H7 (cell line): ENCODE measurements at regions not wholly inside any gene's neighbourhood (a gene's known extent, or its start where the extent isn't known, plus 50 kb on each side); places are given as distances from the start of the nearest gene placed in this dataset.

Experiments used
- DNase-seq: peaks from one replicate; pipeline ENCODE4 v3.0.0; 2012
- H3K27me3 ChIP-seq: 2 replicates; pipeline ENCODE4 v1.6.0; 2011; ENCODE audit warnings: mild to moderate bottlenecking, low read length; ENCODE audit not compliant: control insufficient read depth, insufficient read depth
- H3K36me3 ChIP-seq: replicated peaks from 2 replicates; pipeline ENCODE4 v1.5.1; 2011; ENCODE audit warnings: low read length; ENCODE audit not compliant: control insufficient read depth, insufficient read depth
- H3K4me3 ChIP-seq: 2 replicates; pipeline ENCODE4 v1.5.1; 2011; ENCODE audit warnings: low read depth, mild to moderate bottlenecking, control low read depth, low read length, moderate library complexity; ENCODE audit not compliant: insufficient read depth

GRCh38 chr1:217150366-217150765, 427.1 kb upstream of the ESRRG start:
- Histone ChIP-seq H3K27me3 (no peaks in the 10 kb centered on the region), H3K36me3 (no peaks in the 10 kb centered on the region), H3K4me3 (no peak overlapping the region)
- no peak for DNase-seq

DNA sequence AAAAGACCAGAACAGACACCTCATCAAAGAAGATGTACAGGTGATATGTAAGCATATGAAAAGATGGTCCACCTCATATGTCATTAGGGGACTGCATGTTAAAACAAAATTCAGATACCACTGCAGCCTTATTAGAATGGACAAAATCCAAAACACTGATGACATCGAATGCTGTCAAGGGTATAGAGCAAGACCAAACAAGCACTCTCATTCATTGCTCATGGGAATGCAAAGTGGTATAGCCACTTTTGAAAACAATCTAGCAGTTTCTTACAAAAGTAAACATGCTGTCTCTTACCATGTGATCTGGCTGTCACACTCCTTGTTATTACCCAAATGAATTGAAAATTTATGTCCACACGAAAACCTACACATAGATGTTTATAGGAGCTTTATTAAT, 426.6 kb upstream of the ESRRG start:
- Histone ChIP-seq H3K4me3 (no peak overlapping the region), H3K27me3 (no peaks in the 10 kb centered on the region), H3K36me3 (no peaks in the 10 kb centered on the region)
- no peak for DNase-seq

- peaks cover 51% of the 10 kb centered on the region for H3K27me3 ChIP-seq
Measured at GRCh38 chr1:217141711-217142110, 418.5 kb upstream of the ESRRG start.

DNA sequence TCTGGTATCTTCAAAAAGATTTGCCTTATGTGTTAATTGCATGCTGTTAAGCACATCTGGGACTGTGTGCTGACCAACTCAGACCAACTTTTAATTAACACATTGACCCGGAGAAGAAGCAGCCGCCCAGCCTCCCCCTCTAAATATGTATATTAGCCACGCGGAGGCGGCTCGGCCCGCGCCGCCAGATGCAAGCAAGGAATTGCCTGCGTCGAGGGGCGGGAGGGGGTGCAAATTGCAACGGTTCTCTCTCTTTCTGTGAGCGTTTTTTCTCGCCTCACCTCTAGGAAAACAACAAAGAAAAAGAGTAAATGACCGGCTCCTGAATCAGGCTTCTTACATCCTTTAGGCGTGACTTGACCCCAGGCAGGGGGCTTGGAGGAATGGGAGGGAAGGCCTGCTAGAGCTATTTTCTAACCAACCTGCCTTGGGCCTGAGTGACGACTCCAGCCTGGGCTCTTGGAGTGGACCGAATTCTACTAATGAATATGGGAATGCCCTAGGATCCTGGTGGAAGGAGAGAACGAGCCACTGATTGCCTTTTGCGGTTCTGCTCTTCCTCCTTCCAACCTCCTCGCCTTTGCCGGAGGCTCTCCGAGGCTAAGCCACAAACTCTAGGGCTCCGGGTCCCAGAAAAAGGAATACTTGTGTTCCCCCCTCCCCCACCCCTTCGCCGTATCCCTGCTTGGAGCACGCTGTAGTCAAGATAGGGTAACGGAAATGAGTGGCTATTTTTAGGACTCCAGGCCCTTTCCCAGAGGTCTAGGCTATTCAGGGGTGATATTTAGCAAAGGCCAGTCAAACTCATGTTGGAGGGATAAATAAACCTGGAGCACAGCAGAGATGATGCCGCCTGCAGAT, 417.0 kb upstream of the ESRRG start:
- Histone ChIP-seq H3K27me3 (peaks cover 65% of the 10 kb centered on the region), H3K36me3 (no peaks in the 10 kb centered on the region), H3K4me3 (peak overlapping the region; percentile 37)
- peak; percentile 81 for DNase-seq

More at GRCh38 chr1:217141711-217142110, 418.5 kb upstream of the ESRRG start:
- DNase-seq = no peak
- Histone ChIP-seq H3K4me3 (no peak overlapping the region), H3K36me3 (no peaks in the 10 kb centered on the region)

DNA sequence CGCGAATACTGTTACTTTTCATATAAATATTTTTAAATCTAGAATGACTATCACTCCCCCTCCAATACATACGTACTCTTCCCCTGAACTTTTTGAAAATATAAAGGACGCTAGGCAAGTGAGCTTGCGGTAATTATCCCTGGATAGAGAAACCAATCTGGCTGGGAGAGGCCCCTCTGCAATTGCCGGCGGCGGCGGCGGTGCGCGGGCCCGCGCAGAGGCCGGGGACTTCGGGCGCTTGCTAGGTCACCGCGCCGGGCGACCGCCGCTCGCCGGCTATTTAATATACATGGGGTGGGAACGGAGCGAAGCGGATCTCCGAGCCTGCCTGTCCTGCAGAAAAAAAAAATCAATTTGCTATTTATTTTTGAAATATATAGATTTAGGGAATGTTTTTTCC, 416.3 kb upstream of the ESRRG start:
- peaks cover 73% of the 10 kb centered on the region for H3K27me3 ChIP-seq
- DNase-seq = peak; percentile 76
- no peaks in the 10 kb centered on the region for H3K36me3 ChIP-seq
- peak overlapping the region; percentile 37 for H3K4me3 ChIP-seq

GRCh38 chr1:217138799-217139466, 415.7 kb upstream of the ESRRG start:
- no peaks in the 10 kb centered on the region for H3K36me3 ChIP-seq
- peaks cover 78% of the 10 kb centered on the region for H3K27me3 ChIP-seq
- DNase-seq = peak; percentile 43
- H3K4me3 ChIP-seq = peak overlapping the region; percentile 37

DNA sequence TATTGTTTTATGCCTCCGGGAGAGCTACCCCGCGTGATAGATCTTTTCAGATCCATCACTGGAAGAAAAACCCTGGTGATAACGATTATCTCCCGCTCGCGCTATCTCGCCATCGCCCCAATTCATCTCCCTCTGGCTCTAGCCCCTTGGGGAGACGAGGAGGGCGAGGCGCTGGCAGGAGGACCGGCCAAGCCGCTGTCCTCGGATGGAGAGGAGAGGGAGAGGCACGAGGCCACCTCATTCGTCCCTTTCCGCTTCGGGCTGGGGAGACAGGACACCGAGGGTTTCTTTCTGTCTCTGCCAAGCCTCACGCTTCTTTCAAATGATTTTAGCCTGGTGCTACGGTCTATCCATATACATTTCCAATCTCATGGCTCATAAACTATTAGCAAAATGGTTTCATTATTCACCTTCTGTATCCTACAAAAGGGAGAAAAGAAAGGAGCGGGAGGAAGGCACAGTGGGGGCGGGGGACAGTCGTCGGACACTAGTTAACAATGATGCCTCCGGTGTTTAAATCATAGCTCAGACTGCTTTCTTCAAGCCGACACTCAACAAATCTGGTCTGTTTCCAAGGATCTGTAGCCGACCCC, 415.0 kb upstream of the ESRRG start:
- DNase-seq = peak; percentile 57
- Histone ChIP-seq H3K36me3 (no peaks in the 10 kb centered on the region), H3K4me3 (peak overlapping the region; percentile 6; the same call in 1 of the 2 replicates), H3K27me3 (peaks cover 85% of the 10 kb centered on the region)

GRCh38 chr1:217137210-217137881, 414.1 kb upstream of the ESRRG start:
- peak; percentile 76 for DNase-seq
- Histone ChIP-seq H3K4me3 (peak overlapping the region; percentile 57), H3K36me3 (no peaks in the 10 kb centered on the region), H3K27me3 (peaks cover 94% of the 10 kb centered on the region)

DNA sequence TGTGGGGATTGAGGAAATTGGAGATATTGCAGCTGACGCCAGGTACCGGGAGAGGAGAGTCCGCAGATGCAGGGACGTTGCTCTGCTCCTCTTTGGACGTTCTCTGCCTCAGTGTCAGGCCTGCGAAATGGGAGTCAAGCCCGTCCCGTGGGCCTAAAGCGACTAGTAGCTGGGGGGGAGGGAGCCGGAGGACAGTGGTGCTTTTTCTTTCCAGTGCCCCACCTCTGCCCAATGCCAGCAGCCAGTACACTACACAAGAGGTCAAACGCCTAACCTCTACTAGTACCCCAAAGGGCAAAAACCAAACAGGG, 413.6 kb upstream of the ESRRG start:
- no peaks in the 10 kb centered on the region for H3K36me3 ChIP-seq
- H3K4me3 ChIP-seq = peak overlapping the region; percentile 57
- DNase-seq = peak; percentile 50
- H3K27me3 ChIP-seq = peaks cover 96% of the 10 kb centered on the region

DNA sequence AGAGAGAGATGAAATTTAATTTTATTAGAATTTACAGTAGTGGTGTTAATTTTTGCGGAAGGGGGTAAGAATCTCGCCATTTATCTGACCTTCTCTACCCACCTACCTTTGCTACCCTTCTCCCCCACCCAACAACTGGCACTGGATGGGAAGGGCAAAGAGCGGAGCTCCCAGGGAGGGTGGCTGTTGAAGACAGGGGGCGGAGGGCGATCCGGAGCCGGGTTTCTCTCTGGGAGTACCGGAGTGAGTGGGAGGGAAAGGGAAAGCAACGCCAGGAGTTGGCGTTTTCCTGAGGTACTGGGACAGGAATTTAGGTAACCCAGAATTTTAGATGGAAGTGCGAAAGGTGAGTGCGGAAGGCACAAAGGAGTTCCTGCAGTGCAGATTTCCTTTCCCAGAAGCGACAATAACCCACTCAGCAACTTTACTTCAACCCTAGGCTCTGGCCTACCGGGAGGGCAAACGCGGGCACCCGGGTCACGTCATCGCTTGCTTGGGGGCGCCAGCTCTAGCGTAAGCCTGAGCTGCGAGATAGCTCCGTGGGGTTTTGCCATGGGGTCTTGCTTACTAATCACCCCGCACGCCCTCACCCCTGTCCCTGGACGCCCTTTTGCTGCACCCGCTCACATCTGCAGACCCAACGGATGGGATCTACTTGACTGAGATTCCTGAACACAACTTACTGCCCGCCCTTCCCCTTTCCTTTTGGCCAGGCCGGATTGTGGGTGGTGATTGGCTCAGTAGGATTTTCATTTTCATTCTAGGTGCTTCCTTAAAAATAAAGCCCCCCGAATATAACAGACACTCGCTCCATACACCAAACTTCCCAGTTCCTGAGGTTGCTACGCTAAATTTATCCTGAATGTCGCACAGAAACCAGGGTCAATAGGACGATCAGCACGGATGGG, 413.0 kb upstream of the ESRRG start:
- Histone ChIP-seq H3K27me3 (peaks cover 100% of the 10 kb centered on the region), H3K4me3 (peak overlapping the region; percentile 57), H3K36me3 (no peaks in the 10 kb centered on the region)
- peak; percentile 66 for DNase-seq

- DNase-seq = no peak
- Histone ChIP-seq H3K4me3 (peak overlapping the region; percentile 57), H3K27me3 (peaks cover 97% of the 10 kb centered on the region), H3K36me3 (no peaks in the 10 kb centered on the region)
Measured at GRCh38 chr1:217135569-217135915, 412.3 kb upstream of the ESRRG start.

- no peaks in the 10 kb centered on the region for H3K36me3 ChIP-seq
- DNase-seq = peak; percentile 75
- H3K4me3 ChIP-seq = peak overlapping the region; percentile 57
- H3K27me3 ChIP-seq = peaks cover 95% of the 10 kb centered on the region
Measured at GRCh38 chr1:217134857-217135568, 411.8 kb upstream of the ESRRG start.
